ENCODE measurements at regions not wholly inside any gene's neighbourhood (a gene's known extent, or its start where the extent isn't known, plus 50 kb on each side); places are given as distances from the start of the nearest gene placed in this dataset.

GRCh38 chr14:106556665-106557289 is 1030.4 kb downstream of the TMEM121 start:
- TF ChIP-seq POLR2A (IDR thresholded peaks at IDR 0.05) (no peak), CTCF (IDR thresholded peaks at IDR 0.05) (no peak)
